IMR-90 (cell line): ENCODE measurements at regions not wholly inside any gene's neighbourhood (a gene's known extent, or its start where the extent isn't known, plus 50 kb on each side); places are given as distances from the start of the nearest gene placed in this dataset.

ENCODE experiments used
- BHLHE40 ChIP-seq: fragments of 150-350 bp; IDR thresholded peaks from 2 replicates; pipeline ENCODE4 v1.6.1; 2016; ENCODE audit warnings: mild to moderate bottlenecking, low read depth, low read length
- MXI1 ChIP-seq: IDR thresholded peaks from 2 replicates; pipeline ENCODE4 v1.6.1; 2012; ENCODE audit warnings: low read depth, mild to moderate bottlenecking, low read length, moderate library complexity, borderline replicate concordance
- POLR2A ChIP-seq: IDR thresholded peaks from 2 replicates; pipeline ENCODE4 v1.6.1; 2012; ENCODE audit warnings: mild to moderate bottlenecking, low read depth, low read length
- RAD21 ChIP-seq: IDR thresholded peaks from 2 replicates; pipeline ENCODE4 v1.6.1; 2012; ENCODE audit warnings: low read length, improper control_type of control experiment
- RCOR1 ChIP-seq: IDR thresholded peaks from 2 replicates; pipeline ENCODE4 v1.6.1; 2012; ENCODE audit warnings: mild to moderate bottlenecking, low read length, improper control_type of control experiment; ENCODE audit not compliant: insufficient replicate concordance
- TF ChIP-seq, protein P1 (sequence below): fragments of 150-350 bp; IDR thresholded peaks from 2 replicates; pipeline ENCODE4 v1.6.1; 2017; ENCODE audit warnings: mild to moderate bottlenecking, antibody characterized with exemption, low read length, low read depth
- TF ChIP-seq, protein P2 (sequence below): conservative IDR thresholded peaks from 2 replicates; pipeline ENCODE4 v1.5.1; 2012; ENCODE audit warnings: mild to moderate bottlenecking, low read depth, low read length, improper control_type of control experiment

- TF ChIP-seq POLR2A = no peak
- TF ChIP-seq BHLHE40 = peak; percentile 62; the same call in 1 of the 2 replicates
- TF ChIP-seq, protein P1, sequence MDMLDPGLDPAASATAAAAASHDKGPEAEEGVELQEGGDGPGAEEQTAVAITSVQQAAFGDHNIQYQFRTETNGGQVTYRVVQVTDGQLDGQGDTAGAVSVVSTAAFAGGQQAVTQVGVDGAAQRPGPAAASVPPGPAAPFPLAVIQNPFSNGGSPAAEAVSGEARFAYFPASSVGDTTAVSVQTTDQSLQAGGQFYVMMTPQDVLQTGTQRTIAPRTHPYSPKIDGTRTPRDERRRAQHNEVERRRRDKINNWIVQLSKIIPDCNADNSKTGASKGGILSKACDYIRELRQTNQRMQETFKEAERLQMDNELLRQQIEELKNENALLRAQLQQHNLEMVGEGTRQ = no peak
- TF ChIP-seq, protein P2, sequence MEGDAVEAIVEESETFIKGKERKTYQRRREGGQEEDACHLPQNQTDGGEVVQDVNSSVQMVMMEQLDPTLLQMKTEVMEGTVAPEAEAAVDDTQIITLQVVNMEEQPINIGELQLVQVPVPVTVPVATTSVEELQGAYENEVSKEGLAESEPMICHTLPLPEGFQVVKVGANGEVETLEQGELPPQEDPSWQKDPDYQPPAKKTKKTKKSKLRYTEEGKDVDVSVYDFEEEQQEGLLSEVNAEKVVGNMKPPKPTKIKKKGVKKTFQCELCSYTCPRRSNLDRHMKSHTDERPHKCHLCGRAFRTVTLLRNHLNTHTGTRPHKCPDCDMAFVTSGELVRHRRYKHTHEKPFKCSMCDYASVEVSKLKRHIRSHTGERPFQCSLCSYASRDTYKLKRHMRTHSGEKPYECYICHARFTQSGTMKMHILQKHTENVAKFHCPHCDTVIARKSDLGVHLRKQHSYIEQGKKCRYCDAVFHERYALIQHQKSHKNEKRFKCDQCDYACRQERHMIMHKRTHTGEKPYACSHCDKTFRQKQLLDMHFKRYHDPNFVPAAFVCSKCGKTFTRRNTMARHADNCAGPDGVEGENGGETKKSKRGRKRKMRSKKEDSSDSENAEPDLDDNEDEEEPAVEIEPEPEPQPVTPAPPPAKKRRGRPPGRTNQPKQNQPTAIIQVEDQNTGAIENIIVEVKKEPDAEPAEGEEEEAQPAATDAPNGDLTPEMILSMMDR = no peak
- TF ChIP-seq RCOR1 = no peak
- TF ChIP-seq RAD21 = no peak
- no peak for TF ChIP-seq MXI1
These were observed 300.7 kb downstream of the TENT5A start for GRCh38 chr6:81451787-81452186.
